Kidney epithelial cell (primary cell): ENCODE measurements at regions not wholly inside any gene's neighbourhood (a gene's known extent, or its start where the extent isn't known, plus 50 kb on each side); places are given as distances from the start of the nearest gene placed in this dataset.
"Not testable (repeated sequence)": the region's sequence is repeated elsewhere in the genome, so short reads cannot be mapped to it uniquely, and the experiment has no call there.

Experiments used
- DNase-seq: peaks from one replicate; pipeline ENCODE4 v3.0.0-alpha.2; 2010; ENCODE audit warnings: low read depth
- H3K27me3 ChIP-seq: 2 replicates; pipeline ENCODE4 v1.6.0; 2011; ENCODE audit warnings: low read length; ENCODE audit not compliant: control insufficient read depth, insufficient read depth
- H3K36me3 ChIP-seq: 2 replicates; pipeline ENCODE4 v1.5.1; 2011; ENCODE audit warnings: low read length; ENCODE audit not compliant: control insufficient read depth, insufficient read depth
- H3K4me3 ChIP-seq: 2 replicates; pipeline ENCODE4 v1.5.1; 2011; ENCODE audit warnings: low read depth, mild to moderate bottlenecking, control low read depth, low read length
- CTCF ChIP-seq: IDR thresholded peaks from 2 replicates; pipeline ENCODE4 v1.5.1; 2011; ENCODE audit warnings: mild to moderate bottlenecking, moderate library complexity, low read length, control low read depth, inconsistent platforms; ENCODE audit not compliant: insufficient read depth, poor library complexity, severe bottlenecking

GRCh38 chr16:55992551-55992950, 117.4 kb upstream of the CES5A start:
- TF ChIP-seq CTCF = no peak
- DNase-seq = no peak
- Histone ChIP-seq H3K36me3 (no peaks in the 10 kb centered on the region), H3K4me3 (no peak overlapping the region), H3K27me3 (no peaks in the 10 kb centered on the region)

GRCh38 chr16:55991843-55992242, 116.7 kb upstream of the CES5A start:
- Histone ChIP-seq H3K4me3 (no peak overlapping the region), H3K36me3 (no peaks in the 10 kb centered on the region), H3K27me3 (no peaks in the 10 kb centered on the region)
- DNase-seq = no peak
- TF ChIP-seq CTCF = no peak

- no peak for DNase-seq
- Histone ChIP-seq H3K4me3 (no peak overlapping the region), H3K36me3 (no peaks in the 10 kb centered on the region), H3K27me3 (no peaks in the 10 kb centered on the region)
- TF ChIP-seq CTCF = no peak
Measured at GRCh38 chr16:55989569-55989907, 114.4 kb upstream of the CES5A start.

GRCh38 chr16:55988850-55989568, 113.8 kb upstream of the CES5A start:
- H3K4me3 ChIP-seq, H3K27me3 ChIP-seq, H3K36me3 ChIP-seq, DNase-seq: not testable (repeated sequence)

GRCh38 chr16:55988013-55988412, 112.8 kb upstream of the CES5A start:
- Histone ChIP-seq H3K36me3 (no peaks in the 10 kb centered on the region), H3K27me3 (no peaks in the 10 kb centered on the region), H3K4me3 (no peak overlapping the region)
- DNase-seq = no peak
- no peak for TF ChIP-seq CTCF

- Histone ChIP-seq H3K4me3 (no peak overlapping the region), H3K36me3 (no peaks in the 10 kb centered on the region)
- no peak for TF ChIP-seq CTCF
Measured at GRCh38 chr16:55982597-55982996, 107.4 kb upstream of the CES5A start.

More at GRCh38 chr16:55982597-55982996, 107.4 kb upstream of the CES5A start:
- DNase-seq = no peak
- H3K27me3 ChIP-seq = no peaks in the 10 kb centered on the region
